Duodenal mucosa (tissue), 2 donors: ENCODE measurements at regions not wholly inside any gene's neighbourhood (a gene's known extent, or its start where the extent isn't known, plus 50 kb on each side); places are given as distances from the start of the nearest gene placed in this dataset.

ENCODE experiments used
- H3K27ac ChIP-seq: one replicate; pipeline ENCODE4 v1.7.0; 2013; ENCODE audit warnings: low read depth, low read length
- H3K27me3 ChIP-seq, 2 donors: one replicate each; pipeline ENCODE4 v1.7.0; 2013; ENCODE audit warnings: low read length in 2 of 2, control low read depth in 1 of 2; ENCODE audit not compliant: insufficient read depth in 2 of 2, control insufficient read depth in 1 of 2
- H3K36me3 ChIP-seq, 2 donors: one replicate each; pipeline ENCODE4 v1.7.0; 2013; ENCODE audit warnings: low read length in 2 of 2, control low read depth in 1 of 2; ENCODE audit not compliant: insufficient read depth in 2 of 2, control insufficient read depth in 1 of 2
- H3K4me1 ChIP-seq, 2 donors: one replicate each; pipeline ENCODE4 v1.7.0; 2013; ENCODE audit warnings: low read length in 2 of 2, control low read depth in 1 of 2; ENCODE audit not compliant: insufficient read depth in 2 of 2, control insufficient read depth in 1 of 2
- H3K4me3 ChIP-seq, 2 donors: one replicate each; pipeline ENCODE4 v1.7.0; 2013; ENCODE audit warnings: low read length in 2 of 2, low read depth in 1 of 2
- H3K9ac ChIP-seq, 2 donors: one replicate each; pipeline ENCODE4 v1.7.0; 2013; ENCODE audit warnings: low read length in 2 of 2, low read depth in 1 of 2
- H3K9me3 ChIP-seq, 2 donors: one replicate each; pipeline ENCODE4 v1.7.0; 2013; ENCODE audit warnings: low read length in 2 of 2, control low read depth in 1 of 2; ENCODE audit not compliant: control insufficient read depth in 1 of 2

DNA sequence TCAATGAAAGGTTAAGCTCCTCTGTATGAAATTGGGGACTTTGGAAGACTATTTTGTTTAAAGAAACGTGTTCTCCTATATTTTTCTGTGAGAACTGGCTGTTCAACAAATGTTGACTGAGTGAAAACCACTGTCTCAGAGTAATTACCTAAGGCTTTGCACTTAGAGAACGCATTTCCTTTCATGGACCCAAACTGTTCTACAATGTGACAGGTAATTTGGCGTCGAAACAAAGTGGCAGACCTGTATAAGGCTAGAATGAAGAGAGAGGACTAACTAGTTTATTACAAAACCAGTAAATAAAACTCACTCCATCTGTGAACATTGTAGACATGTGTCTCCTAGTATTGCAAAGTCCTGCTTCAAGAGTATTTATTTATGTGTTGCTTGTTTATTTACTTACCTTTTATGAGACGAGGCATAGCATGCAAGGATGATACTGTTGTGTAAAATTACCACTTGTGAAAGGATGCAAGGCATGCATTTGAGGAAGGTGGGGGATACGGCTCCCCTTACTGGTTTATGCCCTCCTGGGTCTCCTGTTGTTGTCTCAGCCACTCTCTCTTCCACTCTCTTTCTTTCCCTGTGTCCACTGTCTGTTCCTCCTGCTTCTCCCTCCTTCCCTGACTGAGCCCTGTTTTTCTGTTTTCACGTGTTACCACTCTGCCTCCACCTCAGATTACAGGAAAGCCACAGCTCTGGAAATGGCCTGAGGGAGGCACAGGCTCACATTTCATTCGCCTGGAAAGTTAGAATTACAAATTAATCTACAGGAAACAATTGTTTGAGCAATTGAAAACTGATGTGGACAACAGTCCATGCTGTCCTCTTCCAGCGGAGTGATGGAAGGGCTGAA, 444.0 kb upstream of the ZNF608 start:
- H3K27ac ChIP-seq: no peak overlapping the region

DNA sequence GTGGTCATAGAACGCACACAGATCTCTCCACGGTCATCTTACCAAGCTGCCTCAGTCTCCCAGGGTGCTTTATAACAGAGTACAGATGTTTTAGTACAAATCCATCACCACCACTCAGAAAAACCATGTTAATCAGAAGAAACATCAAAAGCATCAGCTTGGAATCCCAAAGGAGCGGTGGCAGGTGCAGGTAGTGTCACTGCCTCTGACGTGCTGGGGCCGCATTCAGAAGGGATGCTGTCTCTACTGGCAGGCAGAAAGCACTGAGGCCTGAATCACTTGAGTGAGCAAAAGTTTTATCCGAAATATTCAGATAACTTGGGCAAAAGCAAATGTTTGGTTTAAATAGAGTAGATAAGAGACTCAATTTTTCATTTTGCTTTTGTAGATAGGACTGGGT, 448.4 kb upstream of the ZNF608 start:
- no peaks in the 10 kb centered on the region for H3K27me3 ChIP-seq
- no peak overlapping the region for H3K9ac ChIP-seq
- H3K36me3 ChIP-seq: no peaks in the 10 kb centered on the region
- H3K4me3 ChIP-seq: no peak overlapping the region
- H3K27ac ChIP-seq: no peak overlapping the region
- no peaks in the 10 kb centered on the region for H3K9me3 ChIP-seq
- H3K4me1 ChIP-seq: peaks cover 15% of the 10 kb centered on the region in 2 donors

More for the DNA sequence above, 444.0 kb upstream of the ZNF608 start:
- Histone ChIP-seq H3K4me1 (no peaks in the 10 kb centered on the region), H3K4me3 (no peak overlapping the region), H3K9ac (no peak overlapping the region), H3K9me3 (no peaks in the 10 kb centered on the region), H3K27me3 (no peaks in the 10 kb centered on the region), H3K36me3 (no peaks in the 10 kb centered on the region)

- H3K9ac ChIP-seq: no peak overlapping the region
- no peaks in the 10 kb centered on the region for H3K9me3 ChIP-seq
- H3K4me1 ChIP-seq: peaks cover 18 to 23% of the 10 kb centered on the region in 2 donors
- no peaks in the 10 kb centered on the region for H3K27me3 ChIP-seq
- H3K27ac ChIP-seq: no peak overlapping the region
- peak overlapping the region in 1 of 2 donors; percentile 38 for H3K4me3 ChIP-seq
- no peaks in the 10 kb centered on the region for H3K36me3 ChIP-seq
These were observed 450.2 kb upstream of the ZNF608 start for GRCh38 chr5:125196481-125197111.

- Histone ChIP-seq H3K9ac (no peak overlapping the region), H3K27me3 (no peaks in the 10 kb centered on the region), H3K4me3 (no peak overlapping the region), H3K4me1 (peaks cover 18 to 23% of the 10 kb centered on the region in 2 donors), H3K9me3 (no peaks in the 10 kb centered on the region), H3K27ac (no peak overlapping the region), H3K36me3 (no peaks in the 10 kb centered on the region)
These were observed 450.9 kb upstream of the ZNF608 start for GRCh38 chr5:125197321-125197720.

GRCh38 chr5:125198270-125198974, 452.0 kb upstream of the ZNF608 start:
- H3K27ac ChIP-seq: no peak overlapping the region
- H3K4me3 ChIP-seq: no peak overlapping the region
- H3K27me3 ChIP-seq: no peaks in the 10 kb centered on the region
- no peaks in the 10 kb centered on the region for H3K9me3 ChIP-seq
- peaks cover 18 to 23% of the 10 kb centered on the region in 2 donors for H3K4me1 ChIP-seq
- H3K36me3 ChIP-seq: no peaks in the 10 kb centered on the region
- no peak overlapping the region for H3K9ac ChIP-seq

- Histone ChIP-seq H3K27ac (no peak overlapping the region), H3K9me3 (no peaks in the 10 kb centered on the region), H3K9ac (no peak overlapping the region), H3K36me3 (no peaks in the 10 kb centered on the region), H3K27me3 (no peaks in the 10 kb centered on the region), H3K4me3 (no peak overlapping the region), H3K4me1 (peaks cover 18 to 23% of the 10 kb centered on the region in 2 donors)
These were observed 452.9 kb upstream of the ZNF608 start for GRCh38 chr5:125199373-125199772.

- Histone ChIP-seq H3K4me3 (peak overlapping the region; percentile 8 to 19), H3K27ac (no peak overlapping the region), H3K27me3 (no peaks in the 10 kb centered on the region), H3K4me1 (peaks cover 18 to 23% of the 10 kb centered on the region in 2 donors), H3K9ac (no peak overlapping the region), H3K36me3 (no peaks in the 10 kb centered on the region), H3K9me3 (no peaks in the 10 kb centered on the region)
These were observed 453.8 kb upstream of the ZNF608 start for GRCh38 chr5:125199968-125200865.

- no peaks in the 10 kb centered on the region for H3K9me3 ChIP-seq
- H3K27me3 ChIP-seq: no peaks in the 10 kb centered on the region
- H3K9ac ChIP-seq: no peak overlapping the region
- H3K36me3 ChIP-seq: no peaks in the 10 kb centered on the region
- H3K27ac ChIP-seq: no peak overlapping the region
- H3K4me3 ChIP-seq: peak overlapping the region; percentile 8 to 19
- peaks cover 18 to 23% of the 10 kb centered on the region in 2 donors for H3K4me1 ChIP-seq
These were observed 454.5 kb upstream of the ZNF608 start for GRCh38 chr5:125200866-125201373.

DNA sequence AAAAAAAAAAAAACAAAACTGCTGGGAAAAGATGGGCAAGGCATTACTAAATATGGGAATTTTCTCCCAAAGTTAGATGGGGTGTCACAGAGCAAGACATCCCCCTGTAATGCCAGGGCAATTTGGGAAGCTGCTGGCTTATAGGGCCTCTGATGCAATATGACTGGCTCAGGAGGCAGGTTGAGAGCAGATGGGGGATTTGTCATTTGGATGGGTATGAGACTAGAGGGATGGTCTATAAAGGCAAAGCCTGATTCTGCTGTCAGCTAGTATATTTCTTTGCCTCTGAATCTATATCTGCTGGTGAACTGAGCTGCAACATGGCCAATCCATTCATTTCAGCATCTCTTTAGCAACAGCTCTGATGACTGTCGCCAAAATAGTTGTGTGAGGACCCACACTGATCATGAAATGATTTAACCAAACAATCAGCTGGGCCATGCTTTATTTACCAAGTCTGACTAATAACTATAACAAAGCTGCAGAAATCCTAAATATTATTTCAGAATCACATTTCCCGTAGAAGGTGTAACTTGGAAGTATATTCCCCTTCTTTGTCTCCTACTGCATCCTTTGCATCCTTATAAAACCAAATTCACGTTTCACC, 455.1 kb upstream of the ZNF608 start:
- no peak overlapping the region for H3K9ac ChIP-seq

More for the DNA sequence above, 455.1 kb upstream of the ZNF608 start:
- Histone ChIP-seq H3K9me3 (no peaks in the 10 kb centered on the region), H3K4me1 (peaks cover 15 to 19% of the 10 kb centered on the region in 2 donors), H3K4me3 (no peak overlapping the region), H3K27me3 (no peaks in the 10 kb centered on the region), H3K27ac (no peak overlapping the region), H3K36me3 (no peaks in the 10 kb centered on the region)
